GM12874 (cell line): ENCODE measurements at regions not wholly inside any gene's neighbourhood (a gene's known extent, or its start where the extent isn't known, plus 50 kb on each side); places are given as distances from the start of the nearest gene placed in this dataset.

Experiments used
- CTCF ChIP-seq: IDR thresholded peaks from 2 replicates; pipeline ENCODE4 v1.5.1; 2011; ENCODE audit warnings: low read depth, mild to moderate bottlenecking, control low read depth, low read length, moderate library complexity; ENCODE audit not compliant: insufficient read depth

- no peak for TF ChIP-seq CTCF
Observed at GRCh38 chr11:119473901-119474681, 51.1 kb upstream of the THY1 start.

GRCh38 chr11:119473226-119473625 is 50.3 kb upstream of the THY1 start:
- no peak for TF ChIP-seq CTCF

- no peak for TF ChIP-seq CTCF
Observed at GRCh38 chr11:119472856-119473222, 49.9 kb upstream of the THY1 start.
